ENCODE measurements at regions not wholly inside any gene's neighbourhood (a gene's known extent, or its start where the extent isn't known, plus 50 kb on each side); places are given as distances from the start of the nearest gene placed in this dataset.

DNA sequence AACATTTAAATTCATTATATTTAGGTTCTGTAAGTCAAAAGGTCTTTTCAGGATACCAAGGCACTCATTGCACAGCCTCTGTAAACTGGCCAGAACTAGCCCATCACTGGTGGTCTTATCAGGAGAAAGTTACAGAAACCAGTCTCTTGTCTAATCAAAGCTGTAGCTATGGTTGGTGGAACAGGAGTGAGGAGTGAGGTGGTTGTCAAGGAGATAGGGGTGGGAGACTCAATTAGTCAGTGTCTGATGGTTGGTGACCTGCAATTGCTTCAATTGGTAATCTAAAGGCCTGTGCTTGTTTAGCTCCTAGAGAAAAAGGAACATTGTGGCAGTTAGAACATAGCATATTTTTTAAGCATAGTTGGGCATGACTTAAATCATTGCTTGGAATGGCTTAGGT, 458.6 kb upstream of the CDH2 start:
- DNase-seq (ENCODE audit: low read depth), result no peak

GRCh38 chr18:28626756-28627155, 449.8 kb upstream of the CDH2 start:
- DNase-seq (ENCODE audit: low read depth), result no peak

- DNase-seq (ENCODE audit: low read depth), result no peak
Measured at GRCh38 chr18:28607991-28608390, 431.1 kb upstream of the CDH2 start.

- no peak for DNase-seq (ENCODE audit: low read depth)
Measured at GRCh38 chr18:28606686-28607085, 429.8 kb upstream of the CDH2 start.

DNA sequence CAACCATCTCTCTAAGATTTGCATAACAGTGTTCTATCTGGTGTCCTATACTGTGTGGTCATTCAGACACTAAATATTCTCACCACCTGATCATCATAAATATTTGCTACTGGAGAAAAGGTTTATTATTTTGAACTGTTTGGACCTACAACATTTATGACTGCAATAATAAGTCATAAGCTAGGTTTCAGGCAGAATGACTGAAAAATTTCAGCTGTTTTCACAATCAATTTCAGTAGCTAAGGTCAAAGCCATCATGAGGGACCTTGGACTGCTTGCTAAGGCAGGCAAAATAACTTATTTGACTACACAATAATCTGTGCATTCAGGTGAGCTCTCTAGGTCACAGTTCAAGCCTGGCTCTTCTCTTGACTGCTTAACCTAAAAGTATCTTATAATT, 425.5 kb upstream of the CDH2 start:
- DNase-seq (ENCODE audit: low read depth), result no peak

DNA sequence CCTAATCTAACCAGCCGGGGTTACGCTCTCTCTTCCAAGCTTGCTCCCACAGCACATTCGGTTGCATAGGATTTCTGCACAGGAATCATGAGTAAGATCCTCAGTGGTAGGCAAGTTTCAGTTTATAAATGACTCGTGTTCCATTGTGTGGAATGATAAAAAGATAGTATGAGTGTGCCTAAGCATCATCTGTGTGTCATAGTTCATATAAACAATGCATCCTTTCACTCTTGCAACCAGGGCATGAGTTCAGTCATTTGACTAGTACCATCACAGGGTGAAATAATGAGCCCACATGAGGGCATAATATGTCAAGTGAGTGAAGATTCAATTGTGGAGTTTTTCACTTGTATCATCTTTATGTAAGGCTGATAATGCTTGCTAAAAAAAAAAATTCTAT, 417.1 kb upstream of the CDH2 start:
- DNase-seq (ENCODE audit: low read depth), result peak; percentile 1

GRCh38 chr18:28588884-28589549, 412.1 kb upstream of the CDH2 start:
- DNase-seq (ENCODE audit: low read depth), result no peak

DNA sequence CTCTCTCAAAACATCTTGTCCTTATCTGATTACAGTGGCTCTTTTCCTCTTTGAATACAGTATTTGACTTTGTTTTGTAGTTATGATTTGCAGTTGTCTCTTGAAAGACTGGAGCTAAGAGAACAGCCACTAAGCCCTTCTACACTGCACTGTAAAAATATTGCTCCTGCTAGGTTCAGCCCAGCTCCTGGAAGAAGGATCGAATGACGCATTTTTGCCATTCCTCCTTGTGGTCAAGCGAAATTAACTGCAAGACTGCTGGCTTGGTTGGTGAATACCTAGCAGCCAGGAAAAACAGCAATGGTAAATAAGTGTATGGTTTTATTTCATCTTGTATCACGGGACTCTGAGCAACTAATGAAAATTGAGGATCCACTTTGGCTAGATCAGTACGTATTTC, 407.8 kb upstream of the CDH2 start:
- peak; percentile 82 for DNase-seq (ENCODE audit: low read depth)

GRCh38 chr18:28582724-28583123, 405.8 kb upstream of the CDH2 start:
- no peak for DNase-seq (ENCODE audit: low read depth)

DNA sequence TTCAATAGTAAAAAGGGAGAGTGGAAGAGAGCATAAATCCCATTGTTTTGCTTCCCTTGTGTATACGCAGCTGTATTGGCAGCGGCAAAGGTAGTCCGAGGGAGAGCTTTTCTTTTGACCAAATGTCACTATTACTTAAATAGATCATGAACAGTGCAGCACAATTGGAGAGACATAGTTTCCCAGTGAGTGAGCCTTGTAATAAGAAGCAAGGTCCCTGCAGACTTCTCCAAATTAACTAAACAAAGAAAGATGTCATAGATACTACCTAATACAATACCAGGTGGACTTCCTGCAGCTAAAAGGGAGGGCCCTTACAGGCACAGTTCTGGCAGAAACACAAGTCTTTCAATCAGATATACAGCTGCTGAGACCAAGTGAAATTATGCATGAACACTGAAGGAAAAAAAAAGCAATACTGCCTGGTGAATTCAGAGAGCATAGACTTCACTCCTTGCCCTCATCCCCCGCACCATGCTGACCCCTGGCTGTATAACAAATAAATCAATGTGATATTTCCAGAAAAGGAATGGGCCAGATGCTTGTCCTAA, 404.7 kb upstream of the CDH2 start:
- no peak for DNase-seq (ENCODE audit: low read depth)

DNA sequence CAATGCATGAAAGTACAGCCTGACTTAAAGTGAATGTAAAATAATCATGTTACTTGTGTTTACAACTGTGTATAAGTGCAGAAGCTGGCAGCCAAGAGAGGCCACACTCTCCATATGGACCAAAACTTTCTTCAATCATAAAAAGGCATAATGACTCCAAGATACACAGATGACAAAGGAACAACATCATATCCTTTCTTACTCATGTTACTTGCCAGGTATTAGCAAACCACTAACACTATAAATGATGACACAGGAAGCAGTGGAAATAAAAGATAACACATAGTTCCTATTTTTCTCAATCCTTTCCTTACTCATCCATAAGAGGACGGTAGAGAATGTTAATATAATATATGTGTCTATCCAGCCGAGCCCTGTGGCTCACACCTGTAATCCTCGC, 400.0 kb upstream of the CDH2 start:
- no peak for DNase-seq (ENCODE audit: low read depth)

GRCh38 chr18:28575123-28575522, 398.2 kb upstream of the CDH2 start:
- DNase-seq (ENCODE audit: low read depth), result no peak

DNA sequence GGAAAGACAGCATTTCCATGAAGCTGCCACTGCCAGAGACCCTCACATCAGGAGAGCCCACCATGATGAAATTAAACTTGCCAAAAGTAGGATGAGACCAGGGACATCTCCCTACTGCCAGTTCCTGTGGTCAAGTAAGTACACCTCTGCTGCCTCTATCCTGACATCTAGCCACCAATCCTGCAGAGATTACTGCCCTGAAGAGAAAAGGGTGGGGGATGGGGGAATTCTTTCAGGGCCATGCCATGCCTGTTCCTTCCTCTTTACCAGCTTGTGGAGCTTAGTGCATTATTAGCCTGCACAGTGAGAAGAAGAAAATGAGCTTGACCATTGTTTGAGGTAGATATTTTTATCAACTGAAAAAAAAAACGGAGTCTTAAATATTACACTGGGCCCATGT, 397.2 kb upstream of the CDH2 start:
- no peak for DNase-seq (ENCODE audit: low read depth)

DNA sequence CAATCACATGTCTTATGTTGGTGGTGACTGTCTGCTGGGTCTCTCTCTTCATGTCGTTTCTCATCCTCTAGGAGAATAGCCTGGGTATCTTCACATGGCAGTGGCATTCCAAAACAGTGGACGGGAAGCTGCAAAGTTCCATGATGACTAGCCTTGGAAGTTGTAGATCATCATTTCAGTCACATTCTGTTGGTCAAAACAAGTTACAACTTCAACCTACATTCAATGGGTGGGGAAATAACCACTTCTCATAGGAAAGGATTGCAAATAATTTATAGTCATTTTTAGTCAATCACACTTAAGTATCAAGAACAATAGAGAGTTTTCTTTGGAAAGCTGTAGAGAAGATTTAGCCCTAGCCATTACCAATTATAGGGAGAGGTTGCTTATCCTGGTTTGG, 395.0 kb upstream of the CDH2 start:
- DNase-seq (ENCODE audit: low read depth), result no peak

DNA sequence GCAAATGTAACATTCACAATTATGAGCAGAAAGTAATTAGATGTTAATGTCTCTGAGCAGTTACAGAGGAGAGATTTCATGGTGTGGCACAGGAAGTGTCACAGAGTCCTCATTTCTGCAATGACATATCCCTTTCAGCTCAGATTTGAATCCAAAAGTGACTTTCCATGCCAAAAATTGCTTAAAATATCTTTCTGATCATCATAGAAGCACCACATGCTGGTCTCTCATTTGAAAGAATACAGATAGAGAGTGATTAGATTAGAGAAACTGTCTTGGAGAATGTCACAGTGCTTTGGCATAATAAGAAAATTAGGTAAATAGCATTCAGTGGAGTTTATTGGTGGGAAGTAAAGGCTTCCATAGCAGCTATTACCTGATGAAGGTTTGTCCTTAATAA, 383.4 kb upstream of the CDH2 start:
- no peak for DNase-seq (ENCODE audit: low read depth)

- DNase-seq (ENCODE audit: low read depth), result no peak
Measured at GRCh38 chr18:28559511-28559910, 382.6 kb upstream of the CDH2 start.

DNA sequence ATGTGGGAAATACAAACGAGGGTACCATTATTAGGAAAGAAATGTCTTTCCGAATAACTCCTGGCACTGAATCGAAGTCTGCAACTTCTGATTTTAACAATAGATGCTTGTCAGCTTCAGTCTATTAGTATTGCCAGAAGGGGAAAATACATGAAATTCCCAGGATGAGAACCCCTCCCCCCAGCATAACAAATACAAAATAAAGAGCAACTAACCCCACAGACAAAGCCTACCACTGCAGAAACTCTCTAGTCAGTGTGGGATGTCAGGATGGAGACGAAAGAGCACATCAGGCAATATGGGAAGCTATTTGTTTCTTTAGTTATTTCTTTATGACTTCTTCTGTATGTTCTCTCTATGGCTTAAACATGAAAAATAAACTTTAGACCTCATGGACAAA, 365.0 kb upstream of the CDH2 start:
- DNase-seq (ENCODE audit: low read depth), result no peak

DNA sequence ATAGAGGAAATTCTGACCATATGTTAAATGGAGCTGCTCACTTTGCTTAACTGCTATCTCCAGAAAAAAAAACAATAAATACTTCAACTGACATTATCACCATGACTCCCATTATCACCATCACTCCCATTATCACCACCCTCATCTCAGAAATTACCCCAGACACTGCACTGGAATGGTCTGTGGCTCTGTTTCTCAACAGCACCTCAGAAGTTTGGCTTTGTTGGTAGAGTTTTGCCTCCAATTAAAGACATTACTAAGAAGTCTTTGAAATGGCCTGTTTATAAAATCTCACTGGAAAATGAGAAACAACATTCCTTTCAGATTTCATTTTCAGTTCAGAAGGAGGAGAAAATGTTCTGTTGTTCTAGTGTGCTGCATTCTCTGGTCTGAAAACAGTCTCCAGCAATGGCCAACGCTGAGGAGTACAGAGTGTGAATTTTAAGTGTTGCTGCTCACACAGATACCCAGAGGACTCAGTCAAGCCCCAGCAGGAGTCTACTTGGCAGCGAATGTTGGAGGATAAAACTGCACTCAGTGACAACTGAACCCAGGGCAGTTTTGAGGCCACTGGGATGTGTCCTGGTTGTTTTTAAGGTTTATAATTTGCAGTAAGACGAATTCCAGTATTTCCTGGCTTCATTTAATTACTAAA, 364.5 kb upstream of the CDH2 start:
- no peak for DNase-seq (ENCODE audit: low read depth)

GRCh38 chr18:28529644-28530043, 352.7 kb upstream of the CDH2 start:
- DNase-seq (ENCODE audit: low read depth), result no peak

- DNase-seq (ENCODE audit: low read depth), result no peak
Measured at GRCh38 chr18:28526196-28526595, 349.3 kb upstream of the CDH2 start.

DNA sequence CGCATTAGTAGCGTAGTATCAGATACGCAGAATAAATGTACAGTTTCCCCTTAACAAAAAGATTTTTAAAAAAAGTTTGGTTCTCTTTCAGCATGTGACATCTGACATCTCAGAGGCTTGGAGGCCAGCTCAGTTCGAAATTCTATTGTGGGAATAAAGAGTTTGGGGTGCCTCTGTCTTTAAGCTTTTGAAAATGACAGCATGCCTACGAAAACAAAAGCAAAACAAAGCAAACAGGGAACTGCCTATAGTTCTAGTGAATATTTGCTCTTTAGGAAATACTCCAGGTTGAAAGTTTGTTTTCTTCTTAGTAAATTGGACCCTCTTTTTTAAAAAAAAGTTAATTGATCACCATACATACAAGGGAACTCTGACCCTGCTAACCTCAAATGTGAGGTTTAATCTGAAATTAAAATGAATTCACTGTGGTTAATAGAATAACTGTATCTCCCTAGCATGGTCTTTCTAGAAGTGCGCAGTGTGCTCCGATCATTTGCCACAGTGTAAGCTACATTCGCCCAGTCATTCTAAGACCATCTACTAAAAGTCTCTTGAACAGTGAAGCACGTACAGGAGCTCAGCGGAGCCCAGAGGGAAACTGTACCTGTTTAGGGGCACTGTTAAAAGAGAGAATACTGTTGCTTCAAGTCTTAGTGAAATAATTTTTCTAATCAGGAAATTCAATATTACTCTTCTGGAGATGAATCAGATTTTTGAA, 347.0 kb upstream of the CDH2 start:
- DNase-seq (ENCODE audit: low read depth), result no peak

GRCh38 chr18:28522236-28522635, 345.3 kb upstream of the CDH2 start:
- no peak for DNase-seq (ENCODE audit: low read depth)

GRCh38 chr18:28519997-28520396, 343.1 kb upstream of the CDH2 start:
- DNase-seq (ENCODE audit: low read depth), result no peak
